ENCODE measurements at regions not wholly inside any gene's neighbourhood (a gene's known extent, or its start where the extent isn't known, plus 50 kb on each side); places are given as distances from the start of the nearest gene placed in this dataset.
"Not testable (repeated sequence)": the region's sequence is repeated elsewhere in the genome, so short reads cannot be mapped to it uniquely, and the experiment has no call there.

- DNase-seq, result no peak
These were observed 346.4 kb upstream of the FAM174A start for GRCh38 chr5:100188778-100189177.

GRCh38 chr5:100188339-100188738, 346.8 kb upstream of the FAM174A start:
- DNase-seq, result no peak

GRCh38 chr5:100186181-100186580, 349.0 kb upstream of the FAM174A start:
- no peak for DNase-seq

GRCh38 chr5:100182402-100182801, 352.8 kb upstream of the FAM174A start:
- no peak for DNase-seq

GRCh38 chr5:100175346-100175745, 359.8 kb upstream of the FAM174A start:
- DNase-seq, result no peak

- no peak for DNase-seq
These were observed 369.9 kb upstream of the FAM174A start for GRCh38 chr5:100165309-100165708.

GRCh38 chr5:100161868-100162267, 373.3 kb upstream of the FAM174A start:
- DNase-seq, result no peak

- no peak for DNase-seq
These were observed 378.1 kb upstream of the FAM174A start for GRCh38 chr5:100157066-100157465.

DNA sequence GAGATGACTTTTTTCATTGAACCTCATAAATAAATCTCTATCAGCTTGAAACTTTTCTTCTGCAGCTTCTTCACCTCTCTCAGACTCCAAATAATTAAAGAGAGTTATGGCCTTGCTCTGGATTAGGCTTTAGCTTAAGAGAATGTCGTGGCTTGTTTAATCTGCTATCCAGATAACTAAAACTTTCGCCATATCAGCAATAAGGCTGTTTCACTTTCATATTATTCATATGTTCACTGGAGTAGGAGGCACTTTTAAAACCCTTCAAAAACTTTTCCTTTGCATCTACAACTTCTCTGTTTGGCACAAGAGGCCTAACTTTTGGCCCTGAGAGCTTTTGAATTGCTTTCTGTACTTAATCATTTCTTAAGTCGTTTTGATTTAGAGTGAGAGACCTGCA, 386.9 kb upstream of the FAM174A start:
- no peak for DNase-seq

GRCh38 chr5:100142607-100143006, 392.6 kb upstream of the FAM174A start:
- DNase-seq, result no peak

- DNase-seq, result no peak
These were observed 404.0 kb upstream of the FAM174A start for GRCh38 chr5:100131161-100131560.

- DNase-seq, result no peak
These were observed 404.9 kb upstream of the FAM174A start for GRCh38 chr5:100130307-100130706.

- no peak for DNase-seq
These were observed 415.3 kb upstream of the FAM174A start for GRCh38 chr5:100119903-100120302.

GRCh38 chr5:100110497-100110896, 424.7 kb upstream of the FAM174A start:
- DNase-seq, result no peak

DNA sequence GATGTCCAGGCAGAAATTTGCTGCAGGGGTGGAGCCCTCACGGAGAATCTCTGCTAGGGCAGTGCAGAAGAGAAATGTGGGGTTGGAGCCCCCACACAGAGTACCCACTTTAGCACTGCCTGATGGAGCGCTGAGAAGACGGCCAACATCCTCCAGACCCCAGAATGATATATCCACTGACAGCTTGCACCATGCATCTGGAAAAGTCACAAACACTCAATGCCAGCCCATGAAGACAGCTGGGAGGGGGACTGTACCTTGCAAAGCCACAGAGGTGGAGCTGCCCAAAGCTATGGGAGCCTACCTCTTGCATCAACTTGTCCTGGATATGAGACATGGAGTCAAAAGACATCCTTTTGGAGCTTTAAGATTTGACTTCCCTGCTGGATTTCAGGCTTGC, 426.3 kb upstream of the FAM174A start:
- DNase-seq, result no peak

GRCh38 chr5:100103592-100104119, 431.5 kb upstream of the FAM174A start:
- DNase-seq, result not testable (repeated sequence)

- DNase-seq, result not testable (repeated sequence)
These were observed 433.7 kb upstream of the FAM174A start for GRCh38 chr5:100101466-100101865.

GRCh38 chr5:100096328-100096727, 438.8 kb upstream of the FAM174A start:
- not testable (repeated sequence) for DNase-seq

- DNase-seq, result not testable (repeated sequence)
These were observed 454.5 kb upstream of the FAM174A start for GRCh38 chr5:100080703-100081102.

GRCh38 chr5:100079163-100079562, 456.0 kb upstream of the FAM174A start:
- DNase-seq, result not testable (repeated sequence)

DNA sequence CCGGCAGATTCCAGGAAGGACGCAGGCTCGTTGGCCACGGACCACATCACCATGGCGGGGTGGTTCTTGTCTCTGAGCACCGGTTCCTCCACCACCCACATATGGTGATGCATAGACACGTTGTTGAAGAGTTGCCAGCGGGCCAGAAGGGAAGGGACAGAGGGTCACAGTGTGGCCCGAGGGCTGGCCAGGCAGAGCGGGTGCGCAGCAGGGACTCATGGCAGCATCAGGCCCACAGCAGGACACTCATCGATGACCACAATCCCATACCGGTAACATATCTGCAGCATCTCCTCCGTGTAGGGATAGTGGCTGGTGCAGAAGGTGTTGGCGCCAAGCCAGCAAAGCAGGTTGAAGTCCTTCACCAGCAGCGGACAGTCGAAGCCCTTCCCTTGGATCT, 469.2 kb upstream of the FAM174A start:
- not testable (repeated sequence) for DNase-seq

DNA sequence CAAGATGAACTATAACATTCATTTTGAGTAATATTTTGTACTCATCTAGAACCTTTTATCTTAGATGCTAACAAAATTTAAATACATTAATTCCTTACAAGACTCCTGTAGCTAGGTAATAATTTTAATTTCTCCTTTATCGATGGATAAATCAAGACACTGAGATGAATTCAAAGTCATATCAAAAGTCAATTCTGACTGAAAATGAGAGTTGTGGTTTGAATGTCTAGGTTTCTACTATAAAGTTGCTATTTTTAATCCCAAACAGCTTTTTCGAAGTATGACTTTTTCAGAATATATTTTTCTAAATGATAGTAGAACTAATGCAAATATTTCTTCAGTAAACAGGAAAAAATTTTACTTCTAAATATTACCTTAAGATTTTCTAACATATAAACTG, 491.7 kb upstream of the FAM174A start:
- DNase-seq, result no peak

GRCh38 chr5:100026606-100027005, 508.6 kb upstream of the FAM174A start:
- no peak for DNase-seq

DNA sequence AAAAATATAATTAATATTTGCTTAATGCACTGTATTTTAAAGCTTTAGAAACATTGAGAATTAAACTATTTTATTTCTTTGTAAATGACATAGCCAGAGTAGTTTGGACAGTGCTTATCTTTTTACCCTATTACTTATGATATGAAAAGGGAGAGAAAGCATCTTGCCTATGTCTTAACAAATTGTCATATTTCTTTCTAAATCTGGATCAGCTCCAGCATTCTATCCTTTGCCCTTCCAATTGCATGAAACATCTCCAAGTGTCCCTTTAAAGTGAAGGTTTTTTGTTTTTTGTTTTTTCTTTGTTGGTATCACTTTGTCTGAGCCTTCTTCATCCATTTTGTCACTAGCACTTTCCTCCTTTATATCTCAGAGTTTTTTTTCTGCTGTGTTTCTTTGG, 511.6 kb upstream of the FAM174A start:
- no peak for DNase-seq

DNA sequence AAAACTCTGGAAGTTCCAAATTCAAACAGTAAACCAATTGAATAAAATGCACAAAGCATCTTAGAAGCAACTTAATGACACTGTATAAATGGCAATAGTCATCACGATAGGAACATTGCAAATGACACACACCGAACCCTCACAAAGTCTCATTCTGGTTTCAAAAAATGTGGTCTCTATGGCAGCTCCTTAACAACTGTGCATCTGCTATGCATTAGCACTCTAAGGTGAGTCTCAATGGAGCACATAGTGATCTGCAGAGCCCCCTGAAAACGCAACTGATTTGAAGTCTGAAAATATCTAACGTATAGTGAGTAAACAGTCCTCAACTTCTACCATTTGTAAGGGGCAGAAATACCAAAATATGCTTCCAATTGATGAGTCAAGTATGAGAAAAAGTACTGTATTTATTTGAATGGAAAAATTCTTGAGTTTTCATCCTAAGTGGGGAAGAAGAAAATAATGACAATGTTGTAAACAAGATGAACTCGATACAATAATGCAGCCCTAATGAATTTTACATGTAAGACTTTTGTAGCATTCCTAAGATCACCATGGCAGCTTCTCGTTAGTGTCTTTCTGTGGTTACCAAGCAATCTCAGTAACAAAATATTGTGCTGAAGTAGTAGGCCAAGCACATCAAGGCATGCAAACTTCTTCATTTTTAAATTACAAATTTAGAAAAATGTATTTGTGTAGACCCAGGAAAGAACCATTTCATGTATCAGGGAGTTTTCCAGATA, 517.5 kb upstream of the FAM174A start:
- DNase-seq, result no peak
